ENCODE measurements at regions not wholly inside any gene's neighbourhood (a gene's known extent, or its start where the extent isn't known, plus 50 kb on each side); places are given as distances from the start of the nearest gene placed in this dataset.

- TF ChIP-seq, protein P1, sequence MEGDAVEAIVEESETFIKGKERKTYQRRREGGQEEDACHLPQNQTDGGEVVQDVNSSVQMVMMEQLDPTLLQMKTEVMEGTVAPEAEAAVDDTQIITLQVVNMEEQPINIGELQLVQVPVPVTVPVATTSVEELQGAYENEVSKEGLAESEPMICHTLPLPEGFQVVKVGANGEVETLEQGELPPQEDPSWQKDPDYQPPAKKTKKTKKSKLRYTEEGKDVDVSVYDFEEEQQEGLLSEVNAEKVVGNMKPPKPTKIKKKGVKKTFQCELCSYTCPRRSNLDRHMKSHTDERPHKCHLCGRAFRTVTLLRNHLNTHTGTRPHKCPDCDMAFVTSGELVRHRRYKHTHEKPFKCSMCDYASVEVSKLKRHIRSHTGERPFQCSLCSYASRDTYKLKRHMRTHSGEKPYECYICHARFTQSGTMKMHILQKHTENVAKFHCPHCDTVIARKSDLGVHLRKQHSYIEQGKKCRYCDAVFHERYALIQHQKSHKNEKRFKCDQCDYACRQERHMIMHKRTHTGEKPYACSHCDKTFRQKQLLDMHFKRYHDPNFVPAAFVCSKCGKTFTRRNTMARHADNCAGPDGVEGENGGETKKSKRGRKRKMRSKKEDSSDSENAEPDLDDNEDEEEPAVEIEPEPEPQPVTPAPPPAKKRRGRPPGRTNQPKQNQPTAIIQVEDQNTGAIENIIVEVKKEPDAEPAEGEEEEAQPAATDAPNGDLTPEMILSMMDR (IDR thresholded peaks at IDR 0.05; ENCODE audit: low read length) = no peak
- TF ChIP-seq EZH2 (optimal IDR thresholded peaks at IDR 0.05; ENCODE audit: low read depth, low read length) (no peak), EZH2phosphoT487 (IDR thresholded peaks at IDR 0.05; ENCODE audit: low read length) (no peak)
Observed at GRCh38 chr6:67706388-67706787, 928.7 kb upstream of the ADGRB3 start.
